Liver (tissue), 3 donors: ENCODE measurements at regions not wholly inside any gene's neighbourhood (a gene's known extent, or its start where the extent isn't known, plus 50 kb on each side); places are given as distances from the start of the nearest gene placed in this dataset.
"Not testable (repeated sequence)": the region's sequence is repeated elsewhere in the genome, so short reads cannot be mapped to it uniquely, and the experiment has no call there.

ENCODE experiments used
- HNF4G ChIP-seq: IDR thresholded peaks from 2 replicates; pipeline ENCODE4 v1.6.1; 2016; ENCODE audit warnings: antibody characterized with exemption
- JUND ChIP-seq, 2 donors: IDR thresholded peaks; 2 replicates each; pipeline ENCODE4 v1.6.1; 2016; ENCODE audit warnings: antibody characterized with exemption in 2 of 2
- RAD21 ChIP-seq, 2 donors: IDR thresholded peaks; 2 replicates each; pipeline ENCODE4 v1.6.1; 2016; ENCODE audit warnings: antibody characterized with exemption in 2 of 2, mild to moderate bottlenecking in 2 of 2
- SP1 ChIP-seq: IDR thresholded peaks from 2 replicates; pipeline ENCODE4 v1.6.1; 2018; ENCODE audit warnings: antibody characterized with exemption, mild to moderate bottlenecking
- TAF1 ChIP-seq: conservative IDR thresholded peaks from 2 replicates; pipeline ENCODE4 v1.6.1; 2016; ENCODE audit warnings: antibody characterized with exemption, mild to moderate bottlenecking
- TF ChIP-seq, protein P1 (sequence below): fragments of 150-350 bp; IDR thresholded peaks from 2 replicates; pipeline ENCODE4 v1.5.1; 2017; ENCODE audit warnings: improper control_type of control experiment, low read depth, low read length; ENCODE audit not compliant: missing input control
- TF ChIP-seq, protein P2 (sequence below): IDR thresholded peaks from 2 replicates; pipeline ENCODE4 v1.6.1; 2016; ENCODE audit warnings: antibody characterized with exemption
- TF ChIP-seq, protein P3 (sequence below): IDR thresholded peaks from 2 replicates; pipeline ENCODE4 v1.6.1; 2016; ENCODE audit warnings: antibody characterized with exemption, mild to moderate bottlenecking
- TF ChIP-seq, protein P4 (sequence below): IDR thresholded peaks from 2 replicates; pipeline ENCODE4 v1.6.1; 2016; ENCODE audit warnings: antibody characterized with exemption
- donor health status: healthy.
- donor health status: healthy.

DNA sequence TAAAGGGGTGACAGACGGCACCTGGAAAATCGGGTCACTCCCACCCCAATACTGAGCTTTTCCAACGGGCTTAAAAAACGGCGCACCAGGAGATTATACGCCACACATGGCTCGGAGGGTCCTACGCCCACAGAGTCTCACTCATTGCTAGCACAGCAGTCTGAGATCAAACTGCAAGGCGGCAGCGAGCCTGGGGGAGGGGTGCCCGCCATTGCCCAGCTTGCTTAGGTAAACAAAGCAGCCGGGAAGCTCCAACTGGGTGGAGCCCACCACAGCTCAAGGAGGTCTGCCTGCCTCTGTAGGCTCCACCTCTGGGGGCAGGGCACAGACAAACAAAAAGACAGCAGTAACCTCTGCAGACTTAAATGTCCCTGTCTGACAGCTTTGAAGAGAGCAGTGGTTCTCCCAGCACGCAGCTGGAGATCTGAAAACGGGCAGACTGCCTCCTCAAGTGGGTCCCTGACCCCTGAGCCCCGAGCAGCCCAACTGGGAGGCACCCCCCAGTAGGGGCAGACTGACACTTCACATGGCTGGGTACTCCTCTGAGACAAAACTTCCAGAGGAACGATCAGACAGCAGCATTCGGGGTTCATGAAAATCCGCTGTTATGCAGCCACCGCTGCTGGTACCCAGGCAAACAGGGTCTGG is 162.8 kb upstream of the GJE1 start:
- TF ChIP-seq, protein P1, sequence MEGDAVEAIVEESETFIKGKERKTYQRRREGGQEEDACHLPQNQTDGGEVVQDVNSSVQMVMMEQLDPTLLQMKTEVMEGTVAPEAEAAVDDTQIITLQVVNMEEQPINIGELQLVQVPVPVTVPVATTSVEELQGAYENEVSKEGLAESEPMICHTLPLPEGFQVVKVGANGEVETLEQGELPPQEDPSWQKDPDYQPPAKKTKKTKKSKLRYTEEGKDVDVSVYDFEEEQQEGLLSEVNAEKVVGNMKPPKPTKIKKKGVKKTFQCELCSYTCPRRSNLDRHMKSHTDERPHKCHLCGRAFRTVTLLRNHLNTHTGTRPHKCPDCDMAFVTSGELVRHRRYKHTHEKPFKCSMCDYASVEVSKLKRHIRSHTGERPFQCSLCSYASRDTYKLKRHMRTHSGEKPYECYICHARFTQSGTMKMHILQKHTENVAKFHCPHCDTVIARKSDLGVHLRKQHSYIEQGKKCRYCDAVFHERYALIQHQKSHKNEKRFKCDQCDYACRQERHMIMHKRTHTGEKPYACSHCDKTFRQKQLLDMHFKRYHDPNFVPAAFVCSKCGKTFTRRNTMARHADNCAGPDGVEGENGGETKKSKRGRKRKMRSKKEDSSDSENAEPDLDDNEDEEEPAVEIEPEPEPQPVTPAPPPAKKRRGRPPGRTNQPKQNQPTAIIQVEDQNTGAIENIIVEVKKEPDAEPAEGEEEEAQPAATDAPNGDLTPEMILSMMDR, result not testable (repeated sequence)
- TF ChIP-seq RAD21 (IDR thresholded peaks at IDR 0.05); JUND (IDR thresholded peaks at IDR 0.05); SP1; TAF1; HNF4G: not testable (repeated sequence)
- TF ChIP-seq, protein P2, sequence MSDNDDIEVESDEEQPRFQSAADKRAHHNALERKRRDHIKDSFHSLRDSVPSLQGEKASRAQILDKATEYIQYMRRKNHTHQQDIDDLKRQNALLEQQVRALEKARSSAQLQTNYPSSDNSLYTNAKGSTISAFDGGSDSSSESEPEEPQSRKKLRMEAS, result not testable (repeated sequence)
- TF ChIP-seq, protein P3, sequence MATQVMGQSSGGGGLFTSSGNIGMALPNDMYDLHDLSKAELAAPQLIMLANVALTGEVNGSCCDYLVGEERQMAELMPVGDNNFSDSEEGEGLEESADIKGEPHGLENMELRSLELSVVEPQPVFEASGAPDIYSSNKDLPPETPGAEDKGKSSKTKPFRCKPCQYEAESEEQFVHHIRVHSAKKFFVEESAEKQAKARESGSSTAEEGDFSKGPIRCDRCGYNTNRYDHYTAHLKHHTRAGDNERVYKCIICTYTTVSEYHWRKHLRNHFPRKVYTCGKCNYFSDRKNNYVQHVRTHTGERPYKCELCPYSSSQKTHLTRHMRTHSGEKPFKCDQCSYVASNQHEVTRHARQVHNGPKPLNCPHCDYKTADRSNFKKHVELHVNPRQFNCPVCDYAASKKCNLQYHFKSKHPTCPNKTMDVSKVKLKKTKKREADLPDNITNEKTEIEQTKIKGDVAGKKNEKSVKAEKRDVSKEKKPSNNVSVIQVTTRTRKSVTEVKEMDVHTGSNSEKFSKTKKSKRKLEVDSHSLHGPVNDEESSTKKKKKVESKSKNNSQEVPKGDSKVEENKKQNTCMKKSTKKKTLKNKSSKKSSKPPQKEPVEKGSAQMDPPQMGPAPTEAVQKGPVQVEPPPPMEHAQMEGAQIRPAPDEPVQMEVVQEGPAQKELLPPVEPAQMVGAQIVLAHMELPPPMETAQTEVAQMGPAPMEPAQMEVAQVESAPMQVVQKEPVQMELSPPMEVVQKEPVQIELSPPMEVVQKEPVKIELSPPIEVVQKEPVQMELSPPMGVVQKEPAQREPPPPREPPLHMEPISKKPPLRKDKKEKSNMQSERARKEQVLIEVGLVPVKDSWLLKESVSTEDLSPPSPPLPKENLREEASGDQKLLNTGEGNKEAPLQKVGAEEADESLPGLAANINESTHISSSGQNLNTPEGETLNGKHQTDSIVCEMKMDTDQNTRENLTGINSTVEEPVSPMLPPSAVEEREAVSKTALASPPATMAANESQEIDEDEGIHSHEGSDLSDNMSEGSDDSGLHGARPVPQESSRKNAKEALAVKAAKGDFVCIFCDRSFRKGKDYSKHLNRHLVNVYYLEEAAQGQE, result not testable (repeated sequence)
- TF ChIP-seq, protein P4, sequence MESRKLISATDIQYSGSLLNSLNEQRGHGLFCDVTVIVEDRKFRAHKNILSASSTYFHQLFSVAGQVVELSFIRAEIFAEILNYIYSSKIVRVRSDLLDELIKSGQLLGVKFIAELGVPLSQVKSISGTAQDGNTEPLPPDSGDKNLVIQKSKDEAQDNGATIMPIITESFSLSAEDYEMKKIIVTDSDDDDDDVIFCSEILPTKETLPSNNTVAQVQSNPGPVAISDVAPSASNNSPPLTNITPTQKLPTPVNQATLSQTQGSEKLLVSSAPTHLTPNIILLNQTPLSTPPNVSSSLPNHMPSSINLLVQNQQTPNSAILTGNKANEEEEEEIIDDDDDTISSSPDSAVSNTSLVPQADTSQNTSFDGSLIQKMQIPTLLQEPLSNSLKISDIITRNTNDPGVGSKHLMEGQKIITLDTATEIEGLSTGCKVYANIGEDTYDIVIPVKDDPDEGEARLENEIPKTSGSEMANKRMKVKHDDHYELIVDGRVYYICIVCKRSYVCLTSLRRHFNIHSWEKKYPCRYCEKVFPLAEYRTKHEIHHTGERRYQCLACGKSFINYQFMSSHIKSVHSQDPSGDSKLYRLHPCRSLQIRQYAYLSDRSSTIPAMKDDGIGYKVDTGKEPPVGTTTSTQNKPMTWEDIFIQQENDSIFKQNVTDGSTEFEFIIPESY, result not testable (repeated sequence)
